ENCODE measurements at regions not wholly inside any gene's neighbourhood (a gene's known extent, or its start where the extent isn't known, plus 50 kb on each side); places are given as distances from the start of the nearest gene placed in this dataset.

- ChIA-PET POLR2A (ENCODE audit: partially characterized antibody) (no interaction called here), CTCF (ENCODE audit: partially characterized antibody) (interaction anchor here (0.7 to 1.4 kb wide), 2 partner anchors 10 to 593 kb away, joined by 3 read pairs; no protein-coding TSS in a partner anchor)
- no peaks in the 10 kb centered on the region for H3K9me3 ChIP-seq (ENCODE audit: insufficient read depth in 2 of 2, low read depth in 1 of 2, low read length in 1 of 2)
- no peak overlapping the region for H3K4ac ChIP-seq (replicated peaks; ENCODE audit: insufficient read length, low read depth, low read length)
- H3K27me3 ChIP-seq (replicated peaks in 1 of 4; ENCODE audit: control insufficient read depth in 3 of 4, extremely low read depth in 1 of 4, insufficient read depth in 3 of 4, low read length in 3 of 4) = no peaks in the 10 kb centered on the region
- H3K23ac ChIP-seq (ENCODE audit: insufficient read length) = no peak overlapping the region
- no peaks in the 10 kb centered on the region for H3K79me2 ChIP-seq (ENCODE audit: control insufficient read depth in 1 of 2, insufficient read depth in 2 of 2, low read length in 2 of 2)
- no peak overlapping the region for H4K91ac ChIP-seq (replicated peaks; ENCODE audit: insufficient read length, low read length)
- no peak overlapping the region for H2BK12ac ChIP-seq (ENCODE audit: low read depth, low read length)
- no peak overlapping the region for H3K9ac ChIP-seq (replicated peaks in 1 of 4; ENCODE audit: extremely low read depth in 1 of 4, low read depth in 3 of 4, low read length in 3 of 4)
- TF ChIP-seq EGR1 (IDR thresholded peaks at IDR 0.05; ENCODE audit: borderline replicate concordance, low read depth, low read length) (no peak), CREB1 (IDR thresholded peaks at IDR 0.05) (no peak), POU5F1 (IDR thresholded peaks at IDR 0.05; ENCODE audit: low read depth, low read length) (no peak), MAFK (IDR thresholded peaks at IDR 0.05; ENCODE audit: low read depth, low read length) (no peak), RFX5 (IDR thresholded peaks at IDR 0.05; ENCODE audit: borderline replicate concordance, low read depth, low read length) (no peak), GABPA (IDR thresholded peaks at IDR 0.05; ENCODE audit: borderline replicate concordance, insufficient read depth, low read length) (no peak)
- no peak overlapping the region for H3K4me2 ChIP-seq (ENCODE audit: insufficient read depth in 1 of 2, low read depth in 2 of 2, low read length in 2 of 2)
- no peak overlapping the region for H3K27ac ChIP-seq (ENCODE audit: low read depth, low read length)
- H2BK120ac ChIP-seq (replicated peaks; ENCODE audit: low read depth, low read length) = no peak overlapping the region
- H3K23me2 ChIP-seq (ENCODE audit: low read depth, low read length) = no peaks in the 10 kb centered on the region
- DNase-seq (ENCODE audit: low read depth in 1 of 2, low spot score in 2 of 2) (no peak), FAIRE-seq (no peak)
- H4K5ac ChIP-seq (ENCODE audit: insufficient read length, low read depth, low read length) = no peak overlapping the region
- H3K36me3 ChIP-seq (ENCODE audit: control insufficient read depth in 2 of 4, insufficient read depth in 4 of 4, low read length in 3 of 4) = no peaks in the 10 kb centered on the region
- H3K18ac ChIP-seq (ENCODE audit: extremely low read depth, low read length) = no peak overlapping the region
- H3K79me1 ChIP-seq (ENCODE audit: low read depth, low read length) = no peaks in the 10 kb centered on the region
- H4K20me1 ChIP-seq (replicated peaks in 1 of 2; ENCODE audit: control insufficient read depth in 1 of 2, insufficient read depth in 2 of 2, low read length in 2 of 2) = no peaks in the 10 kb centered on the region
- H4K8ac ChIP-seq (ENCODE audit: extremely low read depth, insufficient read depth, low read length) = no peak overlapping the region
- no peak overlapping the region for H2BK15ac ChIP-seq (ENCODE audit: low read length)
- no peaks in the 10 kb centered on the region for H3K4me1 ChIP-seq (replicated peaks in 1 of 4; ENCODE audit: control insufficient read depth in 3 of 4, insufficient read depth in 4 of 4, low read length in 3 of 4)
- H3K56ac ChIP-seq (replicated peaks; ENCODE audit: insufficient read length, low read depth, low read length) = no peak overlapping the region
- H3K4me3 ChIP-seq (ENCODE audit: extremely low read depth in 1 of 4, insufficient read depth in 2 of 4, low read depth in 3 of 4, low read length in 4 of 4) = no peak overlapping the region
- no peak overlapping the region for H2AK5ac ChIP-seq (ENCODE audit: low read depth, low read length)
- WGBS, 2 experiments (ENCODE audit: extremely low coverage in 1 of 2, insufficient coverage in 1 of 2, insufficient read length in 1 of 2, insufficient replicate concordance in 2 of 2, low coverage in 1 of 2, low lambda C conversion rate in 2 of 2, missing lambda C conversion rate in 1 of 2) = 93% methylated on average over 1 of the region's 1 CpG; no CpG with 5 or more reads in 1 of the 2 experiments
- H2AFZ ChIP-seq (ENCODE audit: low read length) = no peak overlapping the region
- no peak overlapping the region for H2BK5ac ChIP-seq (ENCODE audit: low read depth, low read length)
- no peak overlapping the region for H3K14ac ChIP-seq (ENCODE audit: insufficient read length)
- no peak overlapping the region for H2BK20ac ChIP-seq (ENCODE audit: low read length)
Measured at GRCh38 chr5:153153086-153153485, 337.4 kb upstream of the GRIA1 start.
